ENCODE measurements at regions not wholly inside any gene's neighbourhood (a gene's known extent, or its start where the extent isn't known, plus 50 kb on each side); places are given as distances from the start of the nearest gene placed in this dataset.
A peak's percentile ranks its signal among the peaks of the same experiment; 100 is the strongest.

DNA sequence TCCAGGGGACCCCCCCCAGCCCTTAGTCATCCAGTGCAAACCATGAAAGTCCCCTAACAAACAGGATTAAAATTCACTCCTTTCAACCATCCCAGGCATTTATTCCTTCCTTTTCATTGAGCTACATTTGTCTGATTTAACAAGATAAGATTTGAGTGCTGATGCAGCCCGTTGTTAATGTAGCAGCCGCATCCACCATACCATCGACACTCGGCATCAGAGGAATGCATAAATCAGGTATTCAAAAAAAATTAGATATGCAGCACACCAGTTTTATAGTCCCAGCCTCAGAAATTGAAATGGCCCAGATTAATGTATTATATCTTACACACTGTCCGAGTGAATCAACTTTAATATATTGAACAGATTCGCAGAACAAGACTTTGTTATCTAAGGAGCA lies 676.5 kb upstream of the FANCL start:
- intact Hi-C loops (cut with DNase I), result no loop called here
- DNase-seq, result no peak
- ATAC-seq (ENCODE audit: low FRiP score), result no peak
- WGBS, 2 donors, result 83 to 86% methylated on average over 6 of the region's 6 CpGs
- Histone ChIP-seq H3K4me1 (ENCODE audit: control insufficient read depth in 1 of 2, insufficient read depth in 2 of 2, low read length in 2 of 2) (no peaks in the 10 kb centered on the region), H3K27me3 (ENCODE audit: control insufficient read depth in 1 of 2, insufficient read depth in 2 of 2, low read length in 1 of 2) (no peaks in the 10 kb centered on the region), H3K9me3 (ENCODE audit: control insufficient read depth, low read length) (no peaks in the 10 kb centered on the region), H3K27ac (ENCODE audit: low read depth in 1 of 2, low read length in 2 of 2) (no peak overlapping the region), H3K36me3 (ENCODE audit: control insufficient read depth in 1 of 2, insufficient read depth in 2 of 2, low read length in 1 of 2) (no peaks in the 10 kb centered on the region), H3K4me3 (ENCODE audit: low read length in 2 of 2) (no peak overlapping the region)

DNA sequence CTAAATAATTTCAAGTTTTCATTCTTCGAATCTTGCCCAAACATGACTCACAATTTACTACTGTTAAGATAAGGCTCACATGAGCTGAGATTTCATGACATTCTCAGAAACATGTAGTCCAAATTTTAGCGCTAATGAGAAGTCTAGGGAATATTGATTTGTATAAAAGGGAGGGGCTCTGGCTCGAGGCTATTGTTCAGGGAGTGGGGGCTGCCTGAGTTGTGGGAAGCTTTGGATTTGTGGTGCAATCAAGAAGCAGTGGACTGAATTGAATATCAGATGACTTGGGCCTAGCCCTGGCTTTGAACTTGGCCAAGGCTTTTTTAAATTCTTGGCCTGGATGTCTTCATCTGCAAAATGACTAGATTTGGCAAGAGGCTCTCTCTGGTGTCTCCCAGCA lies 674.9 kb upstream of the FANCL start:
- Histone ChIP-seq H3K36me3 (ENCODE audit: control insufficient read depth in 1 of 2, insufficient read depth in 2 of 2, low read length in 1 of 2) (no peaks in the 10 kb centered on the region), H3K9me3 (ENCODE audit: control insufficient read depth, low read length) (no peaks in the 10 kb centered on the region), H3K27me3 (ENCODE audit: control insufficient read depth in 1 of 2, insufficient read depth in 2 of 2, low read length in 1 of 2) (no peaks in the 10 kb centered on the region), H3K27ac (ENCODE audit: low read depth in 1 of 2, low read length in 2 of 2) (no peak overlapping the region), H3K4me1 (ENCODE audit: control insufficient read depth in 1 of 2, insufficient read depth in 2 of 2, low read length in 2 of 2) (no peaks in the 10 kb centered on the region), H3K4me3 (ENCODE audit: low read length in 2 of 2) (no peak overlapping the region)
- intact Hi-C loops (cut with DNase I), result no loop called here
- WGBS, 2 donors, result 53 to 61% methylated on average over 3 of the region's 3 CpGs
- DNase-seq, result no peak
- peak; percentile 54 for ATAC-seq (ENCODE audit: low FRiP score)

DNA sequence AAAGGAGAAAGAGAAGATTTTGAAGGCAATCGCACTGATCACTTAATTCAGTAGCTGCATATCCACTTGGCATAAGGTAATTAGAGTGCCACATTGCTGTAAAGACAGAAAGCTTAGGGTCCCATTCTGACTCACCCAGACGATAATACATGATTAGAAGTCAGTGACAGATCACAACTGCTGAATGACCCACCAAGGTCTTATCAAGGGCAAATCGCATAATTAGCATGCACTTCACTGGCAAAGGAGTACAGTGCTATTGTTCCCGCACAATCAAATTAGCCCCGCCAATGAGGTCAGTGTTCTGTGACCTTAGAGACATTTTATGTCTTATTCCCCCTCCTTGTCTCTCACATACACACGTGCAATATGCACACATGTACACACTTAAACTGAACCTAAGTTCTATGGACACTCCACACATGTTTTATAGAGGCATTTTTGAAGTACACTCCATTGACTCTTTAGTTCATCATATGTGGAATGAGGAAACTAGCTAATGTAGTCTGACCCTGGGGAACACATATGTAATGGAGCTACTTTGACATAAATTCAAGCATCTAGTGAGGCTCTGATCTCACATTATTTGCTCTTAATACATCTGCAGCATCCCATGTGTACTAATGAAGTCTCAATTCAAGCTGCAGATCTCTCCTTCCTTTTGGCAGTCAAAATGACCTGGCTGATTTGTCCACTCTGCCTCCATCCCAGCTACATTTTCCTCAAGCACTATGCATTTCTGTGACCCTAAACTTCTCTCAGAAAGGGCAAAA lies 673.8 kb upstream of the FANCL start:
- H3K27ac ChIP-seq (ENCODE audit: low read depth in 1 of 2, low read length in 2 of 2), result no peak overlapping the region
- no peak for DNase-seq
- 93 to 94% methylated on average over 6 of the region's 6 CpGs for WGBS, 2 donors
- H3K4me3 ChIP-seq (ENCODE audit: low read length in 2 of 2), result no peak overlapping the region
- H3K4me1 ChIP-seq (ENCODE audit: control insufficient read depth in 1 of 2, insufficient read depth in 2 of 2, low read length in 2 of 2), result no peaks in the 10 kb centered on the region
- no peaks in the 10 kb centered on the region for H3K27me3 ChIP-seq (ENCODE audit: control insufficient read depth in 1 of 2, insufficient read depth in 2 of 2, low read length in 1 of 2)
- H3K9me3 ChIP-seq (ENCODE audit: control insufficient read depth, low read length), result no peaks in the 10 kb centered on the region
- no peaks in the 10 kb centered on the region for H3K36me3 ChIP-seq (ENCODE audit: control insufficient read depth in 1 of 2, insufficient read depth in 2 of 2, low read length in 1 of 2)
- intact Hi-C loops (cut with DNase I), result no loop called here
- no peak for ATAC-seq (ENCODE audit: low FRiP score)

DNA sequence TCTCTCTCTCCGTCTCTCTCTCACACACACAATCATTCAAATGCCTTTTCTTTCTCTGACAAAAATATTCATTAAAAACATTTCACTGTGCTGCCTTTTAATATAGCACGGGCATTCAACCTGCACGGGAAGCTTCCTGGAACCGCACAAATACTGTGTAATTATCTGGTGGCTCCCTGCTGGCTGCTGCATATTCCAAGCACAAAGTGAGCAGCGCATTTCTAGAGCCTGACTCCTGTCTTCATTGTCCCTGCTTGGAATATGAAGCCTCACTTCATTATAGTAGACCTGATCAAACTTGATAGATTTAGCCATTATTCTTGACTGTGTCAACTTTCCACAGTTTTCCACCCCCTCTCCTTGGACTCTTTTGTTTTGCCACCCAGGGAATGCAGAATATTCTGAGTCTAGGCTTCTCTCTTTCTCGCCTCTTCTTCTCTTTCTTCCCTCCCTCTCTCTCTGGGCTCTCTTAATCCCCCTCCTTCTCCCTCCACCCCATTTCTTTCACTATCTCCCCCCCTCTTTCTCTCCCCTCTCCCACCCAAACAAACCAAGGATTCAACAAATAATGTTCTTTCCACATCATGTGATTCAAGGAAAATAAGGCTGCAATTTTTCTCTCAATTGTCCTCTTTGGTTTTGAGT lies 672.1 kb upstream of the FANCL start:
- H3K27ac ChIP-seq (ENCODE audit: low read depth in 1 of 2, low read length in 2 of 2), result no peak overlapping the region
- no peaks in the 10 kb centered on the region for H3K36me3 ChIP-seq (ENCODE audit: control insufficient read depth in 1 of 2, insufficient read depth in 2 of 2, low read length in 1 of 2)
- no peaks in the 10 kb centered on the region for H3K4me1 ChIP-seq (ENCODE audit: control insufficient read depth in 1 of 2, insufficient read depth in 2 of 2, low read length in 2 of 2)
- DNase-seq (no peak), ATAC-seq (ENCODE audit: low FRiP score) (no peak)
- intact Hi-C loops (cut with DNase I), result no loop called here
- 40 to 49% methylated on average over 6 of the region's 6 CpGs for WGBS, 2 donors
- H3K4me3 ChIP-seq (ENCODE audit: low read length in 2 of 2), result no peak overlapping the region
- no peaks in the 10 kb centered on the region for H3K27me3 ChIP-seq (ENCODE audit: control insufficient read depth in 1 of 2, insufficient read depth in 2 of 2, low read length in 1 of 2)
- no peaks in the 10 kb centered on the region for H3K9me3 ChIP-seq (ENCODE audit: control insufficient read depth, low read length)

DNA sequence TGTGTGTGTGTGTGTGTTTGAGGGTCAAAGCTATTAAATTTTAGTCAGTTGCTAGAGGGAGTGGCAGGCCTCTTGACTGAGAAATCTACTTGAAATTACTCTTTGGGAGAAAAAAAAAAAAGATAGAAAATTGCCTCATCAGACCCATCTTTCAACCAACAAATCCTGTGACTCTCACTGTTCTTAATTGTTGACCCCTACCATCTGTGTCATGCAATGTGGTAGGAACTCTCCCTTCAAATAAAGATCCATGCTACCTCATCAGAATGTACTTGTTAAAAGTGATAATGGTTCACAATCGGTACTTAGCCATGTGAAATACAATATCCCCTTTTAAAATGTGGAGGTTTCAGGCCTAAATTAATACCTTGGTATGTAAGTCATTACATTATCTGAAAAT lies 670.8 kb upstream of the FANCL start:
- WGBS, 2 donors, result 91 to 96% methylated on average over 1 of the region's 1 CpG

DNA sequence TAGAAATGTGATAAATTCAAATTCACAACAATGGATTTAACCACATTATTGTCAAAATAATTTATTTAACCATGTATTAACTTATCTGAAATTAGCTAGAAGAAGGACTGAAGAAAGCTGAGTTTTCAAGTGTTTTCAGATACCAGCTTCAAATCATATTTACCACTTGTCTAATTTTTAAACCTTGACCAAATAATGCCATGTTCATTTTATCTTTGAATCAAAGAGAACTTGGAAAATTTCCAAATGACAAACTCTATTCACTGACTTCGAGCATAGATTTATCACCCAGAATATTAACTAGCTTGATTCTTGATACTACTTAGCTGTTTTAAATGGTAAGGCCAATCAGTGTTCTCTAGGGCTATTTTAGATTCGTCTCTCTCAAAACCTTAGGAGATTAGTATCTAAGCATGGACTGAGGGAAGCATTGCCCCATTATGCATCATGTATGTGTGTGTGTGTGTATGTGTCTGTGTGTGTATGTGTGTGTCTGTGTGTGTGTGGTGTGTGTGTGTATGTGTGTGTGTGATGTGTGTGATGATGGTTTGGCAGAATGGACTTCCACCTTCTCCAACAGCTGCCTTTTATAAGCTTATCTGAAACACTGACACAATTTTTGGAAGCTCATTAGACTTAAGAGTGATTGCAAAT lies 667.5 kb upstream of the FANCL start:
- Histone ChIP-seq H3K9me3 (ENCODE audit: control insufficient read depth, low read length) (no peaks in the 10 kb centered on the region), H3K36me3 (ENCODE audit: control insufficient read depth in 1 of 2, insufficient read depth in 2 of 2, low read length in 1 of 2) (no peaks in the 10 kb centered on the region), H3K27ac (ENCODE audit: low read depth in 1 of 2, low read length in 2 of 2) (no peak overlapping the region), H3K27me3 (ENCODE audit: control insufficient read depth in 1 of 2, insufficient read depth in 2 of 2, low read length in 1 of 2) (no peaks in the 10 kb centered on the region), H3K4me1 (ENCODE audit: control insufficient read depth in 1 of 2, insufficient read depth in 2 of 2, low read length in 2 of 2) (no peaks in the 10 kb centered on the region), H3K4me3 (ENCODE audit: low read length in 2 of 2) (no peak overlapping the region)
- WGBS, 2 donors, result 54 to 63% methylated on average over 2 of the region's 2 CpGs
- intact Hi-C loops (cut with DNase I), result no loop called here
- ATAC-seq (ENCODE audit: low FRiP score) (no peak), DNase-seq (no peak)

More for the DNA sequence above, 670.8 kb upstream of the FANCL start:
- intact Hi-C loops (cut with DNase I), result no loop called here
- no peak for ATAC-seq (ENCODE audit: low FRiP score)
- Histone ChIP-seq H3K27ac (ENCODE audit: low read depth in 1 of 2, low read length in 2 of 2) (no peak overlapping the region), H3K36me3 (ENCODE audit: control insufficient read depth in 1 of 2, insufficient read depth in 2 of 2, low read length in 1 of 2) (no peaks in the 10 kb centered on the region), H3K27me3 (ENCODE audit: control insufficient read depth in 1 of 2, insufficient read depth in 2 of 2, low read length in 1 of 2) (no peaks in the 10 kb centered on the region), H3K9me3 (ENCODE audit: control insufficient read depth, low read length) (no peaks in the 10 kb centered on the region), H3K4me3 (ENCODE audit: low read length in 2 of 2) (no peak overlapping the region), H3K4me1 (ENCODE audit: control insufficient read depth in 1 of 2, insufficient read depth in 2 of 2, low read length in 2 of 2) (no peaks in the 10 kb centered on the region)
- DNase-seq, result no peak

DNA sequence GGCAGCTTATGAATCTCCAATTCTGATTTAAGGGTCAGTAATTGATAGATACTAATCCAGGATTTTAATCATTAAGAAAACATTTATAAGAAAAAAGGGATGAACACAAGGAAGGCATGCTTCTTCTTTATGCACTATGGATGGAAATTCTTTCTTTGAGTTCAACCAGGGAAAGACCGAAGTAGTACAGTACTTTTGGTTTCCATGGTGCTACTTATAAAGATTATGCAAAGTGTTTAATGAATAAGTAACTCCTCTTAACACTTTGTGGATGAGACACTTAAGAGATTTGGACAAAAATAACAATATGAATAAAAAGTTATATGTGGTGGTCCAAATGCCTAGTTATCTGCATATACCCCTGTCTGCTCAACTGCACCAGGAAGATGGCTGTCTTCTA lies 666.5 kb upstream of the FANCL start:
- Histone ChIP-seq H3K36me3 (ENCODE audit: control insufficient read depth in 1 of 2, insufficient read depth in 2 of 2, low read length in 1 of 2) (no peaks in the 10 kb centered on the region), H3K27ac (ENCODE audit: low read depth in 1 of 2, low read length in 2 of 2) (no peak overlapping the region), H3K27me3 (ENCODE audit: control insufficient read depth in 1 of 2, insufficient read depth in 2 of 2, low read length in 1 of 2) (no peaks in the 10 kb centered on the region), H3K4me1 (ENCODE audit: control insufficient read depth in 1 of 2, insufficient read depth in 2 of 2, low read length in 2 of 2) (no peaks in the 10 kb centered on the region), H3K4me3 (ENCODE audit: low read length in 2 of 2) (no peak overlapping the region), H3K9me3 (ENCODE audit: control insufficient read depth, low read length) (no peaks in the 10 kb centered on the region)
- ATAC-seq (ENCODE audit: low FRiP score), result no peak
- DNase-seq, result no peak
- WGBS, 2 donors, result 93% methylated on average over 1 of the region's 1 CpG
- intact Hi-C loops (cut with DNase I), result no loop called here

DNA sequence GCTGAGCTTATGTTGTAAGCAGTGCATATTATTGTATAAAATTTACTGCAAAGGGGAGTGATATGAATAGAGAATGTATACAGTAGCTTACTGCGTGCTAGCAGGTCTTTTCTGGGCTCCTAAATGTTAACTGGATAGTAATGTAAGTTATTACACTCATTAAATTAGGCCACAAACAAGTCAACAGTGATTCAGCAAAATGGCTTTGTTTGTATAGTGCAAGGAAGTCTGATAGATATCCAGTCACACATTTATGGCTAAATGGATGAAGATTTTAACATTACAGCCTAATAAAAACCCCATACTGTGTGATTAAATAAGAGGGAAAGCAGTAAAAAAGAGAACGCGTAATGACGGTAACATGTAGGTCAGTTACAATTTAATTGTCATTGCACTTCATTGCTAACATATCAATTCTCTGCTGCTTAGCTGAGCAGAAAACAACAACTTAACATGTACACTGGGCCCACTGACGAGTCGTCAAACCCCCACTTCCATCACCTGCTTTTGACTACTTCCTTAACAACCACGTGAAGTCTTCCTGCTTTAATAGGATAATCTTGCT lies 665.0 kb upstream of the FANCL start:
- H3K4me1 ChIP-seq (ENCODE audit: control insufficient read depth in 1 of 2, insufficient read depth in 2 of 2, low read length in 2 of 2), result no peaks in the 10 kb centered on the region
- WGBS, 2 donors, result 84% methylated on average over 7 of the region's 7 CpGs
- DNase-seq, result no peak
- no peaks in the 10 kb centered on the region for H3K36me3 ChIP-seq (ENCODE audit: control insufficient read depth in 1 of 2, insufficient read depth in 2 of 2, low read length in 1 of 2)
- H3K27me3 ChIP-seq (ENCODE audit: control insufficient read depth in 1 of 2, insufficient read depth in 2 of 2, low read length in 1 of 2), result no peaks in the 10 kb centered on the region
- no peak overlapping the region for H3K4me3 ChIP-seq (ENCODE audit: low read length in 2 of 2)
- no peaks in the 10 kb centered on the region for H3K9me3 ChIP-seq (ENCODE audit: control insufficient read depth, low read length)
- no peak overlapping the region for H3K27ac ChIP-seq (ENCODE audit: low read depth in 1 of 2, low read length in 2 of 2)
- intact Hi-C loops (cut with DNase I), result no loop called here
- ATAC-seq (ENCODE audit: low FRiP score), result no peak
